ELF-1 (cell line): ENCODE measurements at regions not wholly inside any gene's neighbourhood (a gene's known extent, or its start where the extent isn't known, plus 50 kb on each side); places are given as distances from the start of the nearest gene placed in this dataset.
"Not testable (repeated sequence)": the region's sequence is repeated elsewhere in the genome, so short reads cannot be mapped to it uniquely, and the experiment has no call there.

ENCODE experiments used
- DNase-seq: peaks from one replicate; pipeline ENCODE4 v3.0.0-alpha.2; 2016; ENCODE audit warnings: low read depth, low spot score

- no peak for DNase-seq
Observed at GRCh38 chr14:87815121-87815520, 177.9 kb downstream of the GALC start.

GRCh38 chr14:87813686-87814085, 179.3 kb downstream of the GALC start:
- no peak for DNase-seq

- DNase-seq = no peak
Observed at GRCh38 chr14:87813211-87813610, 179.8 kb downstream of the GALC start.

DNA sequence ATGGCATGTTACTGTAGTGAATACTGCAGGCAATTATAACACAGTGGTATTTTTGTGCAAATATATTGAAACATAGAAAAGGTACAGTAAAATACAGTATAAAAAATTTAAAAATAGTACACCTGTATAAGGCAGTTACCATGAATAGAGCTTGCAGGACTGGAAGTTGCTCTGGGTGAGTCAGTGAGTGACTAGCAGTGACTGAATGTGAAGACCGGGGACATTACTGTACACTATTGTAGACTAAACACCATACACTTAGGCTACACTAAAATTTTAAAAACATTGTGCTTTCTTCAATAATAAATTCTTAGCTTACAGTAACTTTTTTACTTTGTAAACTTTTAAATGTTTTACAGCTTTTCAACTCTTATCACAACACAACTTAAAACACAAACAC, 181.7 kb downstream of the GALC start:
- no peak for DNase-seq

GRCh38 chr14:87810711-87811110, 182.3 kb downstream of the GALC start:
- DNase-seq = no peak

GRCh38 chr14:87809261-87809660, 183.7 kb downstream of the GALC start:
- DNase-seq = no peak

GRCh38 chr14:87805315-87805723, 187.7 kb downstream of the GALC start:
- DNase-seq = peak; percentile 53

DNA sequence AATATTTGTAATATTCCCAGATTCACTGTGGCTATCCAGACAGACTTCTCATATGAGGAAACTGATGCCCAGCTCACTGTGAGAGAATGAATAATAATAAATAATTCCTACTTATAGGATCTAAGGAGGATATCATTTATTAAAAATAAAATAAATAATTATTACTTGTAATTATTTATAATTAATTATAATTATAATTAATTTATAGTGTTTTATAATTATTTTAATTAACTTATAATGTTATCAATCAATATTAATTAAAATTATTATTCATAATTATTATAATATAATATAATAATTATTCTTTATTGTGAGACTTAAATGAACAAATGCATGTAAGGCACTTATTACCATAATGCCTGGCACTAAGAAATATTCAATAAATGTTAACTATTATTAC, 192.8 kb downstream of the GALC start:
- DNase-seq = no peak

- no peak for DNase-seq
Observed at GRCh38 chr14:87799400-87799799, 193.6 kb downstream of the GALC start.

DNA sequence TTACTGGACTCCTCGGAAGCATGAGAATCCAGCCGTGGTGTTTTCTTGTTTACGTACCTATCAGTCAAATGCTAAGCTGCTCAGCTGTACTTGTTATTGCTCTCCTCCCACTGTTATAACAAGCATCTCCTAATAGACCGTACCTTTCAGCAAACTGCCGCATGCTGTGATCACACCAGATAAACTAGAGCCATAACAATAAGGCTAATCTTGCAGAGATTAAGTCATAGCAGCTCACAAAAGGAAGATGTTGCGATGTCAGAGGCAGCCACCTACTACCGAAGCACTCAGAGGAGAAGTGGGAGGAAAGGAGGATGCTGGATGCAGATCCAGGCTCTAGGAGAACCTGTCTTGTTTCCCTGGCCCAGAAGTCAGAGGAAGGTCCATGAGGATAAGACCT, 196.0 kb downstream of the GALC start:
- DNase-seq = no peak

GRCh38 chr14:87794561-87794960, 198.4 kb downstream of the GALC start:
- no peak for DNase-seq

DNA sequence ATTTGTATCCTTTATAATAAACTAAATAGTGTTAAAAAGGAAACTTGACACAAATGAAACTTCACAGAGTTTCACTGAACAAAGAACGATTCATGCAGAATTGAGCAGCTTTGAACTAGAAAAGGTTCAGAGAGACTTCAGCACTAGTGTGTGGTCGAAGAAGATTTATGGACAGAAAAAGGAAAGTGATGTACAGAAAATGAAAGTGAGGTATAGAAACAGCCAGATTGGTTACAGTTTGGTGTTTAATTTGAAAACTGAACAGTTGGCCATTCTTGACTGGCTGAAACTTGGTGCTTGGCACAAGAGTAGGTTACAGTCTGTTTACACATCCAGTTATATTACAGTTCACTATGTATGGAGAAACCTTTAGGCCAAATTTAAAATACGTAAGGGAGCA, 207.1 kb downstream of the GALC start:
- no peak for DNase-seq

DNA sequence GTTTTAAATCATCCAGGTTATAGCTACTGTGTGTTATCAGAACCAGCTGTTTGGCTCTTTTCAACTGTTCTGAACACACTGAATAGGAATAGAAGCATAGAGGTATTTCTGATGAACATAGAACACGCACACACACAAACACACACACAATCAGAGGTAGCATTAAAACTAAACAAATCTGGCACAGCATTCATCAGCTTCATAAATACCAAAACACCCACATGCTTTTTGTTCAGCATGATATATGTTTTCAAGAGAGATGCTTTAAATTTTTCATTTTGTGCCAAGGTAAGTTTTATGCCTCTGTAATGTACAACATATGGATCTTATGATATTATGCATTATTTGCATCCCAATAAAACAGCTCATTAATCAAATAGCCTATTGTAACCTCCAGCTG, 208.6 kb downstream of the GALC start:
- DNase-seq = no peak

GRCh38 chr14:87783071-87783470, 209.9 kb downstream of the GALC start:
- no peak for DNase-seq

GRCh38 chr14:87772854-87773253, 220.1 kb downstream of the GALC start:
- no peak for DNase-seq

- no peak for DNase-seq
Observed at GRCh38 chr14:87767567-87767901, 225.4 kb downstream of the GALC start.

DNA sequence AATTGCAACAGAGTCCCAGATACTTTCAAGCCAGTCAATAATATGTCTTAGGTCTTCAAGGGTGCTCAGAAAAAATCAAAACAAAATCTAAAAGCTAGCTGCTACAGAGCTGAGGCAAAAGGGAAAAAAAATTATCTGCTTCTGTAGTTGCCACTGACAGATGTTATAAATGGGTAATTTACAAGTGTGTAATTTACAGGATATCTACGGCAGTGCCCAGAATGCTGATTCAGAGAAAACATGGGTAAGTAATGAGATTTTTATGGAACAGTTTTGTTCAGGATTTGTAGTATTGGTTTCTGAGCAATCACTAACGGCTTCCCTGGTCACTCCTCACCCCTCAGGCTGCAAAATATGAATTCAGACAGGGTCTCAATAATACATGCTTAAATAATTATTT, 234.1 kb downstream of the GALC start:
- DNase-seq = no peak

DNA sequence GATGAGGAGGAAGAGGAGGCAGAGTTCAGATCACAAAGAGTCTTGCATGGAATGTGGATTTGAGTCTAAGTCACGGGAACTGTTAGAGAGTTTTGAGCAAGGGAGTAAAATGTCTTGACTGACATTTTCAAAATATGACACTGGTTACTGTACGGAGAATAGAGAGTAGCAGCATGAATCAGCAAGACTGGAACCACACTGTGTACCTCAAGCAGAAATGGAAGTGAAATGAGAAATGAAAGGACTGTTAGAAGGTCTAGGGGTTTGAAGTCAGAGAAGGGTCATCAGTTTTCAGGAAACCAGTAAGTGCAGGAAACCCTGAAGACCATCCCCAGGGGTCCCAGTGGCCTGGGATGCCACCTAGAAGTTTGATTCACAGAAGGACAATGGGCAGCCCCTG, 236.3 kb downstream of the GALC start:
- DNase-seq = no peak

GRCh38 chr14:87754520-87755223, 238.3 kb downstream of the GALC start:
- DNase-seq = no peak

DNA sequence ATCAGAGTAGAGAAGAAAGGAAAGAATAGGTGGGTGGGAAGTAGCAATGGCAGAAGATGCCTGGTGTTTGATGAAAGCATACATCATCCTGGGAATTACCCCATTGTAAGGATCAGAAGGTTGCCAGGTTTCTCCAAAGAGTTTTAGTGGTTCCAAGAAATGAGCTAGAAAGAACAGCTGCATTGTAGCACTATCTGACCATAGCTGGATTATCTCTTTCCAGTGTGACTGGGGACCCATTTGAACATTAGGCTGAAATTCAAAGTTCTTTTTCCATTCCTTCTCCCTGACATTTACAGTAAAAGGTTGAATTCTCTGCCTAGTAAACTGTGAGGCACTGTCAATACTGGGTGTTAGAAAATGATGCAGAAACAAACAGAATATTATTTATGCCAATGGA, 244.4 kb downstream of the GALC start:
- DNase-seq = no peak

GRCh38 chr14:87745507-87746118, 247.4 kb downstream of the GALC start:
- peak; percentile 63 for DNase-seq

GRCh38 chr14:87734577-87735360, 258.2 kb downstream of the GALC start:
- DNase-seq = not testable (repeated sequence)

GRCh38 chr14:87733115-87733514, 259.9 kb downstream of the GALC start:
- not testable (repeated sequence) for DNase-seq
